ENCODE measurements at regions not wholly inside any gene's neighbourhood (a gene's known extent, or its start where the extent isn't known, plus 50 kb on each side); places are given as distances from the start of the nearest gene placed in this dataset.

GRCh38 chr5:141787376-141787775, 90.8 kb downstream of the PCDH1 start:
- H3K27ac ChIP-seq (ENCODE audit: low read length): no peak overlapping the region
- no peaks in the 10 kb centered on the region for H3K4me1 ChIP-seq (ENCODE audit: insufficient read depth, low read length)
- no peaks in the 10 kb centered on the region for H4K20me1 ChIP-seq (ENCODE audit: low read length)
- no peak overlapping the region for H3K4me3 ChIP-seq (ENCODE audit: low read length)
- H2AFZ ChIP-seq (ENCODE audit: low read length): no peak overlapping the region
- no peaks in the 10 kb centered on the region for H3K9me3 ChIP-seq (ENCODE audit: low read length)
- no peaks in the 10 kb centered on the region for H3F3A ChIP-seq (ENCODE audit: low read length, unreplicated experiment)
- no peaks in the 10 kb centered on the region for H3K27me3 ChIP-seq (ENCODE audit: low read length)
- ATAC-seq (no peak), DNase-seq (no peak)
- ChIA-PET CTCF (no interaction called here), POLR2A (ENCODE audit: unreplicated experiment) (no interaction called here)
- no peak overlapping the region for H3K4me2 ChIP-seq (ENCODE audit: low read length)
- H3K9ac ChIP-seq (ENCODE audit: low read length): no peak overlapping the region
- BruUV-seq (replicated peaks): no TSS peak
- H3K9me2 ChIP-seq (replicated peaks; ENCODE audit: low read length): no peaks in the 10 kb centered on the region
- H3K79me2 ChIP-seq (ENCODE audit: low read length): no peaks in the 10 kb centered on the region
- intact Hi-C loops (cut with micrococcal nuclease): no loop called here
- TF ChIP-seq CTCF (conservative IDR thresholded peaks at IDR 0.05; ENCODE audit: low read depth, low read length): no peak
- TF ChIP-seq EZH2phosphoT487 (IDR thresholded peaks at IDR 0.05; ENCODE audit: borderline replicate concordance, low read length): no peak
- TF ChIP-seq EZH2 (IDR thresholded peaks at IDR 0.05; ENCODE audit: low read length, unreplicated experiment): no peak
- H3K36me3 ChIP-seq (ENCODE audit: low read depth, low read length): no peaks in the 10 kb centered on the region

DNA sequence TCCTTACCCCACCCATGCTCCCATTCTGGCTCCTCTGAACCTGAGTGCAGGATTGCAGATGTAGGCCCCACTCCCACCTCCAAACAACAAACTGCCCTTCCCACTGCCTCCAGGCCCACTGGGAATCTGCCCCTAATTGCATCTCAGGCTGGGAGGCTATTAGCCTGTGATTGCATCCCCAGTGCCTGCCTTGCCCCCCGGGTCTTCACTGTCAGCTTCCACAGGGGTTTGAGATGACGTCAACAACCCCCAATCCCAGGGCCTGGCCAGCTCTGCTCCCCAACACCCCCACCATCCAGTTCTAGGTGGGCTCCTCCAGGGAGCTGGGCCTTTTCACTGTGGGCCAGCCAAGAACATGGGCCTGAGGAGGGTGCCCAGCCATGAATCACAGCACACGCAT, 91.5 kb downstream of the PCDH1 start:
- no peak overlapping the region for H3K27ac ChIP-seq (ENCODE audit: low read length)
- DNase-seq (no peak), ATAC-seq (no peak)
- POLR2A ChIA-PET (ENCODE audit: unreplicated experiment): no interaction called here
- no peaks in the 10 kb centered on the region for H3K27me3 ChIP-seq (ENCODE audit: low read length)
- H4K20me1 ChIP-seq (ENCODE audit: low read length): no peaks in the 10 kb centered on the region
- no TSS peak for BruUV-seq (replicated peaks)
- H3F3A ChIP-seq (ENCODE audit: low read length, unreplicated experiment): no peaks in the 10 kb centered on the region
- no peak overlapping the region for H3K4me3 ChIP-seq (ENCODE audit: low read length)
- no peak overlapping the region for H3K4me2 ChIP-seq (ENCODE audit: low read length)
- H3K9me2 ChIP-seq (replicated peaks; ENCODE audit: low read length): no peaks in the 10 kb centered on the region
- intact Hi-C loops (cut with micrococcal nuclease): no loop called here
- H3K36me3 ChIP-seq (ENCODE audit: low read depth, low read length): no peaks in the 10 kb centered on the region
- no peaks in the 10 kb centered on the region for H3K79me2 ChIP-seq (ENCODE audit: low read length)
- no peaks in the 10 kb centered on the region for H3K4me1 ChIP-seq (ENCODE audit: insufficient read depth, low read length)
- H3K9ac ChIP-seq (ENCODE audit: low read length): no peak overlapping the region
- H3K9me3 ChIP-seq (ENCODE audit: low read length): no peaks in the 10 kb centered on the region
- TF ChIP-seq EZH2phosphoT487 (IDR thresholded peaks at IDR 0.05; ENCODE audit: borderline replicate concordance, low read length) (no peak), EZH2 (IDR thresholded peaks at IDR 0.05; ENCODE audit: low read length, unreplicated experiment) (no peak), CTCF (conservative IDR thresholded peaks at IDR 0.05; ENCODE audit: low read depth, low read length) (no peak)
- no peak overlapping the region for H2AFZ ChIP-seq (ENCODE audit: low read length)
- CTCF ChIA-PET: no interaction called here

GRCh38 chr5:141785711-141786110, 92.5 kb downstream of the PCDH1 start:
- DNase-seq: no peak
- H3K4me2 ChIP-seq (ENCODE audit: low read length): no peak overlapping the region

More at GRCh38 chr5:141785711-141786110, 92.5 kb downstream of the PCDH1 start:
- CTCF ChIA-PET: interaction anchor here (0.6 kb wide), 1 partner anchor 104 kb away, joined by 7 read pairs; no protein-coding TSS in a partner anchor
- no peak overlapping the region for H3K4me3 ChIP-seq (ENCODE audit: low read length)
- no peak overlapping the region for H2AFZ ChIP-seq (ENCODE audit: low read length)
- H3K27ac ChIP-seq (ENCODE audit: low read length): no peak overlapping the region
- POLR2A ChIA-PET (ENCODE audit: unreplicated experiment): no interaction called here
- intact Hi-C loops (cut with micrococcal nuclease): no loop called here
- no peaks in the 10 kb centered on the region for H4K20me1 ChIP-seq (ENCODE audit: low read length)
- no peak for ATAC-seq
- H3K4me1 ChIP-seq (ENCODE audit: insufficient read depth, low read length): no peaks in the 10 kb centered on the region
- H3K79me2 ChIP-seq (ENCODE audit: low read length): no peaks in the 10 kb centered on the region
- H3K36me3 ChIP-seq (ENCODE audit: low read depth, low read length): no peaks in the 10 kb centered on the region
- no TSS peak for BruUV-seq (replicated peaks)
- TF ChIP-seq EZH2phosphoT487 (IDR thresholded peaks at IDR 0.05; ENCODE audit: borderline replicate concordance, low read length): no peak
- TF ChIP-seq CTCF (conservative IDR thresholded peaks at IDR 0.05; ENCODE audit: low read depth, low read length): no peak
- TF ChIP-seq EZH2 (IDR thresholded peaks at IDR 0.05; ENCODE audit: low read length, unreplicated experiment): no peak
- no peaks in the 10 kb centered on the region for H3K9me3 ChIP-seq (ENCODE audit: low read length)
- no peaks in the 10 kb centered on the region for H3K27me3 ChIP-seq (ENCODE audit: low read length)
- H3F3A ChIP-seq (ENCODE audit: low read length, unreplicated experiment): no peaks in the 10 kb centered on the region
- H3K9me2 ChIP-seq (replicated peaks; ENCODE audit: low read length): no peaks in the 10 kb centered on the region
- H3K9ac ChIP-seq (ENCODE audit: low read length): no peak overlapping the region
